Pons (tissue), 1 donor: ENCODE measurements at regions not wholly inside any gene's neighbourhood (a gene's known extent, or its start where the extent isn't known, plus 50 kb on each side); places are given as distances from the start of the nearest gene placed in this dataset.

ENCODE experiments used
- DNase-seq: peaks from one replicate; pipeline ENCODE4 v3.0.0-alpha.2; 2016; ENCODE audit warnings: low spot score

DNA sequence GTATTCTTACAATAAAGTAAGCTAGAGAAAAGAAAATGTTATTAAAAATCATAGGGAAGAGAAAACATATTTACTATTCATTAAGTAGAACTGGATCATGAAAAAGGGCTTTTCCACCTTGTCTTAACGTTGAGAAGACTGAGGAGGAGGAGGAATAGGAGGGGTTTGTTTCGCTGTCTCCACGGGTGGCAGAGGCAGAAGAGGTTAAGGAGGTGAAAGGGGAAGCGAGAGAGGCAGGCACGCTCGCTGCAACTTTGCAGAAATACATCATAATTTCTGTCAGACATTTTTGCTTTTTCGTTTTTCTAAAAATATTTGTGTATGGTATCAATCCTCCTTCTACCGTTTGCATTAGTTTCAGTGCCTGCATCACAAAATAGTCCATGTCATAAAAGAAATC is 2375.1 kb upstream of the AGA start:
- DNase-seq, result no peak

DNA sequence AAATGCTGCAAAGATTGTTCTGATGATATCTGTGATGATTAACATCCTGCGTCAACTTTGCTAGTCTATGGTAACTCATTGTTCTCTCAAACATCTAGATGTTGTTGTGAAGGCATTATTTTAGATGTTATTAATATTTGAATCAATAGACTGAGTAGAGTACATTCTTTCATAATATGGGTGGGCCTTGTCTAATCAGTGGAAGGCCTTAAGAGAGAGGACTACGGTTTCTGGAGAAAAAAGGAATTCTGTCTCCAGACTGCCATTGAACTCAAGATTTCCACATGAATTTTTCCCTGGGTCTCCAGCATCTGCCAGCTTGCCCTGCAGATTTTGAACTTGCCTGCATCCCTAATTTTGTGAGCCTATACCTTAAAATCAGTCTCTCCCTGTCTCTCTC is 2381.1 kb upstream of the AGA start:
- no peak for DNase-seq

DNA sequence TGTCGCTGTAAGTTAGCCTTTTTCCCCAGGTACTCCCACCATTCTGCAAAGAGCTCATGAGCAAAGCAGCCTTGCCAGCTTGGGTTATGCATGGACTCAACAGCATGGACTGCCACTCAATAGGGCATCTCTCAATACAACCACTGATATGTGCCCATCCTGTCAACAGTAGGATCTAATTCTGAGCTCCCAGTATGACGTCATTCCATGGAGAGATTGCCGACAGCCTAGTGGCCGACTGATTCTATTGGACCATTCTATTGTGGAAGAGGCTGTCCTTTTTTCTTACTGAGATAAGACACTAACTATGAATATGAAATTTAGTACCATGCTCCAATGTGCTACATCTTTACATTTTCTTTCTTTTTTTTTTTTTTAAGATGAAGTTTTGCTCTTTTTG is 2389.0 kb upstream of the AGA start:
- DNase-seq, result no peak

DNA sequence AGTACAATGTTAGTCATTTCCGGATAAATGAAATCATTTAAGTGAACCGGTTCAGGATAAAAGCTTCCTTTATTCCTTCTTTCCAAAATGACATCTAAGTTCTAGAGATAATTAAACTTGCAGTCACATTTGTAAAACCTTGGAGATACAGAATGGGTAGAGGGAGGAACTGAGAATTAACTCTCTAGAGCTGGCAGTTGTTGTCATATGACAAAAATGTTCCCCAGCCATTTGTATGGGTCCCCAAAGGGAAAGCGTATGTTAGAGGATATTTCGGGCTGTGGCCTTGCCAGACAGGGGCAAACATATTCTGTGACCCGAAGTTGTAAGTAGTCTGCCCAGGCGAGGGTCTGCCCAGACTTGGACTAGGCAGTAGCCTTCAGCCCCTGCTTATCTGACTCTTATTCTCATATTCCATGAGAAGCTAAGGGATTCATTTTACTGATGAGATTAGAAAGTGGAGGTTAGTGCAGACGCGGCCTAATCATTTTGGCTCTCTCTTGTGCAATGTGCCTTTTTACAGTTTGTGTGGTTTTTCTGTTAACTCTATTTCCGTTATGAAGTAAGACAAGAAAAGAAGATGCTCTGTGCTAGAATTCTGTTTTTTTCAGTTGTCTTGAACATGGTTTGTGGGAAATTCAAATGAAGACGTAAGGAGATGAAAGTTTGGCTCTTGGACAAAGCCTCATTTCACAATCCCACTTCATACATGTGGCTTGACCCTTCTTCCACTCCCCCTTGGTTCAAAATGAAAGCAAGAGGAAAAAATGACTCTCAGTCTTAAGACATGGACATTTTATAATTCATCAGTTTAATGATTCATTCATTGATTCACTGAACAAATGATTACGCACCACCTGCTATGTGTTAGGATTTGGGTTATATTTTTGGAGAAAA is 2394.2 kb upstream of the AGA start:
- DNase-seq, result no peak

DNA sequence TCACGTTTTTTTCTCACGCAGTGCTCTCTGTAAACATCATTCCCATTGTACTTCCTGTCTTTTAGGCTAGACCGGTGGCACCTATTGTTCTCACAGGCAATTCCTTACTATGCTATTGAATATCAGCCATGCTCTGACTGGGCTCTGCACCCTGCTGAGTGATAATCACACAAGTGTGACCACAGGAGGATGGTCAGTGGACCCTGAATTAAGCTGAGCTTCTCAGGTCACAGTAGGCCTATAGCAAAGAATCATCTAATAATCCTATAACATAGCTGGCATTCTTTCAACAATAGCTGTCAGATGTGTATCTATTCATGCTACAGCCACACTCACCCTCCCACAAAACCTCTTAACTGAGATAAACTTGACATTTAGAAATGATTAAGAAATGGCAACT is 2399.8 kb upstream of the TENM3 start:
- no peak for DNase-seq

DNA sequence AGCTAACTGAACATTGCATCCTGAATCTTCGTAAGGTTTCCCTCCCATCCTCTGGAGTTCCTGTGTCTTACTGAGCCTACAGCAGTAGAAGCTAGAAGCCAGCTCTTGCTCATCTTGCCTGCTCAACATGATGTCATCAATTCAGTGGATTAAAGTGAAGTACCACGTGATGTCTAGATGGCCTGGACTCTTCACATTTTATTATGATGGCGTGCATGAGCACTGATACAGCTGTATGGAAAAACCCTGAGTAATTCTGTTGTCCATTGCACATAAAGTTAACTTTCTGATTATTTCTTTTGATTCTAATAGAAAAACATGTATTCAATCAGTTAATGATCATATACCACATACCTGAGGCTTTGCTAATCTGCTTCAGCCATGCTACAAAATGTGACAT is 2387.7 kb upstream of the TENM3 start:
- no peak for DNase-seq

DNA sequence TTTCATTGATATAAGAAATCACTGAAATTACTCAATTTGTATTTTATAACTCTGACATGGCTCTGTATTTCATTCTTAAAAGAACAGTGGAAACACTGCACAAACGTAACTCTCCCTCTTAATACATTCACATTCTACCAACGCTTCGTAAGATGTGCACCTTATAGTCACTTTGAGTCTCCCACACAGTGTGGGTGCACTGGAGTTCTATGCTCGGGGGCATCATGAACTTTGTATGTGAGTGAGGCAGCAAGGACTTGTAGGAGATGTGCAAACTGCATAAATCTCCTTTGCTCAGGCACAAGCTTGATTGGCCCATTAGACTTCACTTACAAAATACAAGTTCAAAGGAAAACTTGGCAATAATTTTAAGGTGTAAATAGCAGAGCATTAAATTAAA is 2385.0 kb upstream of the TENM3 start:
- no peak for DNase-seq

DNA sequence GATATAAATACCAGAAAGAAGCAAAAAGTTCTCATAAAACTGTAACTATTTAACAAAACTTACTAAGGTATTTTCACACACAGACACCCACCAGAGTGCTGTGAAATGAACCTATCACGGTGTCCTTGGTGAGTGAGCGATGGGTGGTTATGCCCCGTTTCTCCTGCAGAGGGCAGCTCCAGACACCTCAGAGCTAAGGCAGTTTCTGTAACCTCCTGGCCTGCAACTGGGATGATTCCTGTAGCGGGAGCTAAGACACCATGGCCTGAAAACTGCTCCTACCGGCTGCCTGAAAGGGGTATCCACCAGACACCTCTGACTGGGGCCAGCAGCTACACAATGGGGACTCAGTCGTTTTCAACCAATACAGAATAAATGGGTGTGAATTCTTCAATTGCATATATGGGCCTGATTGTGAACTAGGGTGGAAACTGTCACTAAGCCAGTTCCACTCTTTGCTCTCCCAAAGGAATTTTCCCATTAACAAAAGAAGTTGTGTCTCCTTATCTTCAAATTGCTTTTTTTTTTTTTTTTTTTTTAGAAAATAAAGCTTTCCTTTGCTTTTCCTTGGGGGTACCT is 2375.8 kb upstream of the TENM3 start:
- peak; percentile 72 for DNase-seq

DNA sequence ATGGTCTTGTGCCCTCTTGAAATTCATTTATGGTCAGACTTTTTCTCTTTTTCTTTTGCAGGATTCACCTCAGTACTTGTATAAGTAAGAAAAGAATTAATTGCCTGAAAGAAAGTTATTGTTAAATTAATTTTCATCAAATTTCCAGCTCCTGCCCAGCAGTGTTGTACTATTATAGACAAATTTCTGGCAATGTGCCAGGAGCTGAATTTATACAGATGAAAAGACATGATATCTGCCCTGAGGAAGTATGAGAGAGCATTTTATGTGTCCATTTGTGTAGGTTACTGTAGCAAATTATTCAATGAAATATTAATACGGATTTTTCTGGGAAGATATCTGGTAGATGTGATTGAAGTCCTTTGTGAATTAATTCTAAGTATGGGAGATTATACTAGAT is 2371.5 kb upstream of the TENM3 start:
- no peak for DNase-seq

DNA sequence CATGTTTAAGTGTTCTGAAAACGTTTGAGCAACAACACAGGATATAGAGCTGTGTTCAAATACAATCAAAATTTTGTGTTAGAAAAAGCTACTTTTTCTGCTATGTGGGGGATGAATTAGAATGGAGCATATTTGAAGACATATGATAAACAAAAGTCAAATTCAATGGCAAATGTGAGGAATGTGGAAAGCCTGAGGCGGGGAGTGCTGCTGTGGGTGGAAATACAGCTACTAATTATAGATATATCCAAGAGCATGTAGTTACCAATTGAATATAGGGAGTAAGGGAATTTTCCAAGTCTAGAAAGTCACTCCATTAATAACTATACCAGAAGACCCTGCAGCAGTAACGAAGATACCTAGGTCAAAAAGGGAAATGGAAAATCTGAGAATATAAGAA is 2370.4 kb upstream of the TENM3 start:
- DNase-seq, result no peak

DNA sequence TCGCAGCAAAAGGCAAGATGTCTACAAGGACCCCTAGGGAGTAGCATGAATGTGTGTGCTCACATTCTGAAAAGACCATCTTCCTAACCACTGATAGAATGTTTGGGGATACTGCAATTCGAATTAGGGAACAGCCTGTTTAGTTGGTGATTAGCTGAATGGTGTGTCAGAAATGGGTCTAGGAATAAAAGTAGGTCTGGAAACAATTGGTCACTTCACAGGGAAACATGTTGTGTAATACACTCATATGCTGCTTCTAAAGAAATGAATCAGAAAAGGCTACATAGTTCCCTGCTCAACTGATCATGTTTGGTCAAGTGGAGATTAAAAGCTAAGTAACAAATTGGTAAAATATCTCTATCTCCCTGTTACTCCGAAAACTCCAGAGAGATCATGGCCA is 2362.4 kb upstream of the TENM3 start:
- DNase-seq, result no peak

DNA sequence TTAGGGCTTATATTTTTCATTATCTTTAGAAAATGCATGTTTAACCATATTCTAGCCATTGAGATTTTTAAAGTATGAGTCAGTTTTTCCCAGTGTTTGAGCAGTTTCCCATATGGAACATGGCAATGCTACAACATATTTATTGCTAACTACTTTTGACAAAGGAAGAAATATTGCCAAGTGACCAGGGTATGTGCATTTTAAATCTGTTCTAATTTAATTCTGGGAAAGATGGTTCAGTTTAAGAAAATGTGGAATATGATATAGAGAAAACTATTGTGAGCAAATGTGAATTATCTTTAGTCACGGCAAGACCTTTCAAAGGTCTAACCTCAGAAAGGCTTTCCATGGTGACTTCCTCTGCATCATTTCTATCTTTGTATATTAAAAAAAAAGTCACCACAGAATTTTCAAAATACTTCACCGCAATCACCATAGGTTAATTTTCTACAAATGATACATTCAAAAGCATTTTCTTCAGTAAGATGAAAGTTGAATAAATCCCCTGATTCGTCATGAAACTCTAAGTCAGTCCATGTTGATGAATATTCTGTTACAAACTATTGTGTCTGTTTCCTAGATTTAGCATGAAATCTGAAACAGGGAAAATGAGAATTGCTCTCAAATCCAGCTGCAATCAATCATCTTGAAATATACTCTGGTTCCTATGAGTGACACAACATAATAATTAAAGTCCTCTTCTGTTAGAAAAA is 2349.0 kb upstream of the TENM3 start:
- DNase-seq, result no peak

DNA sequence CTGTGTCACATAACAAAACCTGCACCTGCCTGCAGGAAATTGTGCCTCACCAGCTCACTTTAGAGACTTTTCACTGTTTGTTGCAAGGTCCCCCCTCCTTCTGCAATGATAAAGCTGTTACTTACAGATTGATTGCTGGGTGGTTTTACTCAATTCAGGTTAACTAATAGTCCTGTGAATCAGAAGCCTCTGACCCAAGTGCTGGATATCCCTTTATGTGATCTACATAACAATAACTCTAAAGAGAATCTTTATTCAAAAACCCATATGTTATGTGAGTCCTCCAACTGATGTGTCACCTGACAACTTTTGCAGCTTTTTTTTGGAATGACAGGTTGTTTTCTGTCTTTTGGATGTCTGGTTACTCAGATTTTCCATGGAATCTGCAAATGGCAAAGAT is 2323.6 kb upstream of the TENM3 start:
- DNase-seq, result no peak

DNA sequence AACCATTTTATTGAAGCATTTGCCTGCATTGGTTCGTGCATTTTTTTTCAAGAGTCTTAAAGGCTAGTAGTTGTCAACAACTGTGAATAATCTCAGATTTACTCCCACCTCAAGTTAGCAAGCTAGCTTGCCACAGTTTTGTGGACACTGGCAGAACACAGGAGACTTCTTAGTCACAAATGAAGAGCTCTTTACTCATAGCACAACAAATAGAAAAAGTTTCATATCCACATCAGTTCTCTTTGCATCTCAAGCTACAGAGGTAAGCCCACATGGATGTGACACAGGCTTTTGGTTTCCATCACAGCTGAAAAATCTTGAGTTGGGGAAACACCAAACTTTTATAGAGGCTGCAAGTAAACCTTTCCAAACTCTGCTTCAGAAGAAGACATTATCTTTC is 2315.7 kb upstream of the TENM3 start:
- no peak for DNase-seq

DNA sequence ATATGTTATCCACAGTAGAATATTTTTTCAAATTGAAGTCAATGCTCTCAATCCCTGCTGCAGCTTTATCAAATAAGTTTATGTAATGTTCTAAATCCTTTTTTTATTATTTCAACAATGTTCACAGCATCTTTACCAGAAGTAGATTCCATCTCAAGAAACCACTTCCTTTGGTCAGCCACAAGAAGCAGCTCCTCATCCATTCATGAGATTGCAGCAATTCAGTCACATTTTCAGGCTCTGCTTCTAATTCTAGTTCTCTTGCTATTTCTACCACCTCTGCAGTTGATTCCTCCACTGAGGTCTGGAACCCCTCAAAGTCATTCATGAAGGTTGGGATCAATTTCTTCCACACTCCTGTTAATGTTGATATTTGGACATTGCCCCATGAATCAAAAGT is 2301.3 kb upstream of the TENM3 start:
- DNase-seq, result no peak

DNA sequence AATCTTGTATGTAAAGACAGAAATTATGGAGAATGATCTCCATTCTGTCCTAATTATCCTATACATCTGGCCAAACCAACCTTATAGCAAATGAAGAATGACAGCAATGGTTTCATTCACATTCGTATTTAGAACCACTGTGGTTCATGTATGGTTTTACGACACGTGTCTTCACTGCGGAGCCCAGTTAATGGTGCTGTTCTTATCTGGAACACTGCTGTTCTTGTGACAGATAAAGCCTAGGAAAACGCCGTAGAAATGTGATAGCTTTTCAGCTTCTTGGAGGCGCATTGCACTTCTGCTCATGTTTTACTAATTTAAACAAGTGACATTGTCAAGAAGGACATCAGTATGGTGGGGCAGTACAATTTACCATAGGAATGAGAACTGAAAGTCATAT is 2266.4 kb upstream of the TENM3 start:
- no peak for DNase-seq

DNA sequence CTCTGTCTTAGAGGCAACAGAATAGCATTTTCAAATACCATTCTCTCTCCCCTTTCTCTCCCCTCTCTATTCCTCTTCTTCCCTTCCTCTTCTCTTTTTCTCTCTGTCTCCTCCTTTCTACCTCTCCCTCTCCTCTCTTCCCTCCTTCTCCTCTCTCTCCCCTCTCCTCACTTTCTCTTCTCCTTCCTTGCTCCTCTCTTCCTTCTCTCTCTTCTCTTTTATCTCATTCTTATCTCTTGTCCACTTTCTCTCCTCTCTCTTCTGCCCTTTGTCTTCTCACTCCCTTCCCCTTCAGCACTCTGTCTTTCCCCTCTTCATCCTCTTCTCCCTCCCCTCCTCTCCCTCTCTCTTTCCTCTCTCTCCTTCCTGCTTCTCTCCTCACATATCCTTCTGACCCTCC is 2265.8 kb upstream of the TENM3 start:
- no peak for DNase-seq

DNA sequence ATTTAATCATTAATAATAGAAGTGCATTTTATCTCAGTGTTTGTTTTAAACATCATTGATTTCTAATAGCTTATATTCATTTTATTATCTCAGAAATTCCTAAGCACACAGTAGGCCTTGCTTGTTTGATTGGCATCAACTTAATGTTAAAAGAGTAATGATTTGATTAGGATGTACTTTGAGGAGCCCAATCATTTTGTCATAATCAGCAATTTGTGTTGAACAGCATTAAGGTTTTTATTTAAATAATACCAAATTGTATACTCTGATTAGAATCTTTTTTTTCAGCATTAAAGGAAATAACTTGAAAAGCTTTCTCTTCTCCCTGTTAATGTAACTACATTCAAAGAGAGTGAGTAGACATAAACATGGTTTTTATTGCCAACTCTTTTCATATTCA is 2262.0 kb upstream of the TENM3 start:
- no peak for DNase-seq

DNA sequence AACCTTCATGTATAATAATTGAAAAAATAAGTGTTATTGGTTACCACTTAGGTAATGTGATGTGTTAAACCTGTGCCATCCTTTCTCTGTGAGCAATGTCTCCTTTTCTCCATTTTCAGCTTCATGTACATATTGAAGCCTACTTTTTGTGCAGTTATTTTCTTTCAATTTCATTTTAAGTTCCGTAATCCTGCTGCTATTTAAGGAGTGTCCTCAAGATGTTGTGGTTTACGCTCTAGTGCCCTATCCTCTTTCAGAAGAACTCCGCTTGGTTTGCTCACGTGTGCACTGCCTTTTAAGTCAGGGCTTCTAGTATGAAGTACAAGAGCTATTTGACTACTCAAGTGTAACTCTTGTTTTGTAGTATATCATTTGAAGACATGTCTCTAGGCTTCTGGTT is 2253.2 kb upstream of the TENM3 start:
- no peak for DNase-seq

DNA sequence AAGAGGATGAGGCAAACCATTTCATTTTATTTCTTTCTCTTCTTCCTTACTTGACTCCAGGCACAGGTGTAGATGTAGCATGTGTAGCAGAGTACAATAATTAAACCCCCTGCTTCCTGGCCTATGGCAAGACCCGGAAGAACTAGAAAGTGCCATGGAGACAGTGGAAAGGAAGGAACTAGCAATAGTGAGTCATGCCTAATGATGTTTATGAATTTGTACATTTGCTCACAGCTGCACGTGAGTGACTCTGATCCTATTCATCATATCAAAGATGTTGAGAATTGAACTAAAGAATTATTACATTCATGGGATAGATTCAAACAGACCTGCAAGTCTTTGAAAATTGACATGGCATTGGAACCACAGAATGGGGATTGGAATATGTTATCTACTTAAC is 2233.9 kb upstream of the TENM3 start:
- no peak for DNase-seq

DNA sequence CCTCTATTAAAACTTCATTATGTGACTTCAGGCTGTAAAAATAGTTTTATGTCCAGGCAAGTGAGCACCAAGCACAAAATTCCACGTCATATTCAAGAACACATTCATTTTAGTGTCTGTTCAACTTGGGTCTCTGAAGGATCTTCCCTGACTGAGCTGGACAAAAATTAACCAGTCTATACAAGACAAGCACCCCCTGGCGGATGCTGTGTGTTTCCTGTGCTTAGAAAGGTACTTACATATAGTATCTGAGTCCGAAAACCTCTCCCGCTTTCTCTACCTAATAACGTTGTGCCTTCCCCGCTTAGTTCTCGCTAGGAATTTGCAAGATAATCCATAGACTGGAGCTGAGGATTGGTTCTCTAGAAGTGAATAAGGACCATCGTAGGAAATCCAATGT is 2214.5 kb upstream of the TENM3 start:
- DNase-seq, result peak; percentile 64

DNA sequence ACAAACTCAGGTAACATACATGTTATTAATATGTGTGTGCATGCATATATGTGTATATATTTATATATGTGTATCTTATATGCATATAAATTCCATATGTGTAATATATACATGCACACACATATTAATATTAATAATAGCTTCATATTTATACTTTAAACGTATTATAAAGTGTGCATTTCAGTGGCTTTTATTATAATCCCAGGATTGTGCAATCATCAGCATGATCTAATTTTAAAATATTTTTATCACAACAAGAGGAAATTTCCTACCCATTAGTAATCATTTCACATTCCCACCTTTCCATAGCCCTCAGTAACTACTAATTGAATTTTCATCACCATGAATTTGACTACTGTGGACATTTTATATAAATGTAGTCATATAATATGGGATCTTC is 2211.9 kb upstream of the TENM3 start:
- DNase-seq, result no peak

DNA sequence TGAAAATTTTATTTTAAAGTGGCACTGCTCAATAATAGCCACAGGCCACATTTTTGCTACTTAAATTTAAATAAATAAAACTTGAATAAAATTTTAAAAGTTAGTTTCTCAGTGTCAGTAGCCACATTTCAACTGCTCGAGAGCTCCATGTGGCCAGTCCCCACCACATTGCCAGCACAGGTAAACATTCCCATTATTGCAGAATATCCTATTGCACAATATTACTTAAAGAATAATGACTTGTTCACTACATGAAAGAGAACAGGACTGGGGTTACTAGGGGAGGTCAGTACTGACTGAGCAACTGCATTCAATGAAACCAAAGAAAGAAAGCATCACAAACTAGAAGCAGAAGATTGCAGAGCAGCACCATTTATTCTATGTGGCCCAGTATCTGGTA is 2201.6 kb upstream of the TENM3 start:
- no peak for DNase-seq
